Caco-2 (cell line): ENCODE measurements at regions not wholly inside any gene's neighbourhood (a gene's known extent, or its start where the extent isn't known, plus 50 kb on each side); places are given as distances from the start of the nearest gene placed in this dataset.

Experiments used
- BruUV-seq: library from RNA; stranded (reverse); fragments of 400-500 nt; replicated peaks from 2 replicates; lab custom pipeline; 2021; lab: Mats Ljungman, UMichigan
- CTCF ChIA-PET: fragments of 300-600 bp; sonication (Branson Sonifier 250); formaldehyde crosslinking; loops from one replicate; lab custom pipeline; 2022; ENCODE audit warnings: antibody characterized with exemption; lab: Charles Lee
- POLR2A ChIA-PET: fragments of 300-600 bp; sonication (Branson Sonifier 250); formaldehyde crosslinking; loops from one replicate; lab custom pipeline; 2022; ENCODE audit warnings: antibody characterized with exemption; lab: Charles Lee
- DNase-seq, 2 experiments: peaks; one replicate each; pipeline versions ENCODE4 v3.0.0 to v3.0.0-alpha.2; 2020 to 2022
- H3K27me3 ChIP-seq: replicated peaks from 2 replicates; pipeline ENCODE4 v1.6.0; 2011; ENCODE audit warnings: low read length; ENCODE audit not compliant: control insufficient read depth, insufficient read depth
- H3K36me3 ChIP-seq: 2 replicates; pipeline ENCODE4 v1.5.1; 2011; ENCODE audit warnings: low read length; ENCODE audit not compliant: control insufficient read depth, insufficient read depth
- H3K4me1 ChIP-seq: fragments of 250-450 bp; sonication (Bioruptor Pico); 2 replicates; pipeline ENCODE4 v1.5.1; 2020; ENCODE audit warnings: mild to moderate bottlenecking
- H3K4me3 ChIP-seq: 2 replicates; pipeline ENCODE4 v1.5.1; 2011; ENCODE audit warnings: low read depth, mild to moderate bottlenecking, control low read depth, low read length
- H3K9me3 ChIP-seq: fragments of 250-450 bp; sonication (Bioruptor Pico); 2 replicates; pipeline ENCODE4 v1.5.1; 2020; ENCODE audit warnings: mild to moderate bottlenecking, moderate library complexity
- H3K27ac Mint-ChIP-seq: one replicate; pipeline ENCODE4 v1.8.0; 2022; ENCODE audit warnings: mixed read lengths; ENCODE audit not compliant: unreplicated experiment
- H3K27me3 Mint-ChIP-seq: one replicate; pipeline ENCODE4 v1.8.0; 2022; ENCODE audit warnings: mixed read lengths; ENCODE audit not compliant: insufficient read depth, unreplicated experiment
- H3K36me3 Mint-ChIP-seq: one replicate; pipeline ENCODE4 v1.8.0; 2022; ENCODE audit warnings: mild to moderate bottlenecking, mixed read lengths; ENCODE audit not compliant: insufficient read depth, unreplicated experiment
- H3K4me1 Mint-ChIP-seq: one replicate; pipeline ENCODE4 v1.8.0; 2022; ENCODE audit warnings: low read depth, mixed read lengths; ENCODE audit not compliant: unreplicated experiment
- H3K4me3 Mint-ChIP-seq: one replicate; pipeline ENCODE4 v1.8.0; 2022; ENCODE audit warnings: mild to moderate bottlenecking, moderate library complexity, mixed read lengths; ENCODE audit not compliant: unreplicated experiment
- H3K9me3 Mint-ChIP-seq: one replicate; pipeline ENCODE4 v1.8.0; 2022; ENCODE audit warnings: mixed read lengths; ENCODE audit not compliant: unreplicated experiment
- CTCF ChIP-seq, 2 experiments: fragments of 200-600 bp in 1 of 2; IDR thresholded peaks; 1 replicate in 1 of 2; 2 replicates in 1 of 2; pipeline versions ENCODE4 v1.5.1 to v1.8.0; 2011 to 2022; ENCODE audit warnings: antibody characterized with exemption in 1 of 2, control low read depth in 1 of 2, inconsistent platforms in 1 of 2, low read depth in 1 of 2, low read length in 1 of 2, mild to moderate bottlenecking in 1 of 2, moderate library complexity in 1 of 2; ENCODE audit not compliant: insufficient read depth in 1 of 2, severe bottlenecking in 1 of 2, unreplicated experiment in 1 of 2
- intact Hi-C: fragments of 100-400 bp; cut with micrococcal nuclease; formaldehyde crosslinking; loops from one replicate; pipeline ENCODE4 v1.10.0; 2022; ENCODE audit not compliant: unreplicated experiment

- no peak for TF ChIP-seq CTCF (IDR thresholded peaks at IDR 0.05; ENCODE audit: insufficient read depth in 1 of 2, low read depth in 1 of 2, low read length in 1 of 2, severe bottlenecking in 1 of 2, unreplicated experiment in 1 of 2)
- Mint-ChIP-seq H3K36me3 (no peaks in the 10 kb centered on the region), H3K4me1 (no peaks in the 10 kb centered on the region), H3K9me3 (peaks cover 36% of the 10 kb centered on the region), H3K27me3 (peaks cover 5% of the 10 kb centered on the region), H3K27ac (no peak overlapping the region), H3K4me3 (no peak overlapping the region)
- intact Hi-C loops, result no loop called here
- Histone ChIP-seq H3K4me3 (no peak overlapping the region), H3K36me3 (no peaks in the 10 kb centered on the region), H3K9me3 (peaks cover 7% of the 10 kb centered on the region; the same call in 1 of the 2 replicates), H3K27me3 (no peaks in the 10 kb centered on the region), H3K4me1 (no peaks in the 10 kb centered on the region)
- BruUV-seq, result no TSS peak
- POLR2A ChIA-PET, result no interaction called here
- CTCF ChIA-PET, result no interaction called here
- DNase-seq, result no peak
Measured at GRCh38 chr5:3411363-3411762, 184.3 kb upstream of the IRX1 start.

DNA sequence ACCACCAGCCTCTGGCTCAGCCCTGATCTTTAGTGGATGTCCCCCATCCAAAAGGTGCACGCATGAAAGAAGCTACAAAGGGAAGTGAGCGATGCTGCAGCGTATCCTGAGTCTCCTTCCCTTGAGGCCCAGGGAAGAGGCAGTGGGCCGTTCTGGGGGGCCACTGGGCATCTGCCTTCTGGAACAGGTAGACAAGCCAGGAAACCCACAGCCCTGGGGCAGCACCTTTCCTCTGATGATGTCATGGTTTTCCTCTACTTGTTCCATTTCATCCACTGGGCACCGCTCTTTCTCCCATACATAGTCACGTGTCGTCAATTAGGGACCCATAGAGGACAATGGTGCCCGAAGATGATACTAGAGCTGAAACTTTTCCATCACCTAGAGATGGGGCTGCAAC is 194.0 kb upstream of the IRX1 start:
- intact Hi-C loops, result no loop called here
- Mint-ChIP-seq H3K27ac (no peak overlapping the region), H3K4me3 (no peak overlapping the region), H3K9me3 (peaks cover 17% of the 10 kb centered on the region), H3K4me1 (no peaks in the 10 kb centered on the region), H3K36me3 (no peaks in the 10 kb centered on the region), H3K27me3 (no peaks in the 10 kb centered on the region)
- H3K4me1 ChIP-seq, result no peaks in the 10 kb centered on the region
- H3K27me3 ChIP-seq, result no peaks in the 10 kb centered on the region
- H3K9me3 ChIP-seq, result no peaks in the 10 kb centered on the region
- no peak overlapping the region for H3K4me3 ChIP-seq
- BruUV-seq, result no TSS peak
- no peak for DNase-seq
- TF ChIP-seq CTCF (IDR thresholded peaks at IDR 0.05; ENCODE audit: insufficient read depth in 1 of 2, low read depth in 1 of 2, low read length in 1 of 2, severe bottlenecking in 1 of 2, unreplicated experiment in 1 of 2), result no peak
- ChIA-PET CTCF (no interaction called here), POLR2A (no interaction called here)
- H3K36me3 ChIP-seq, result no peaks in the 10 kb centered on the region

- TF ChIP-seq CTCF (IDR thresholded peaks at IDR 0.05; ENCODE audit: insufficient read depth in 1 of 2, low read depth in 1 of 2, low read length in 1 of 2, severe bottlenecking in 1 of 2, unreplicated experiment in 1 of 2), result no peak
- no peak overlapping the region for H3K4me3 ChIP-seq
- Mint-ChIP-seq H3K27me3 (no peaks in the 10 kb centered on the region), H3K4me3 (no peak overlapping the region), H3K36me3 (no peaks in the 10 kb centered on the region), H3K4me1 (no peaks in the 10 kb centered on the region), H3K9me3 (peaks cover 12% of the 10 kb centered on the region), H3K27ac (no peak overlapping the region)
- ChIA-PET POLR2A (no interaction called here), CTCF (no interaction called here)
- intact Hi-C loops, result no loop called here
- H3K4me1 ChIP-seq, result no peaks in the 10 kb centered on the region
- H3K9me3 ChIP-seq, result no peaks in the 10 kb centered on the region
- no peaks in the 10 kb centered on the region for H3K36me3 ChIP-seq
- H3K27me3 ChIP-seq, result no peaks in the 10 kb centered on the region
- no peak for DNase-seq
- BruUV-seq, result no TSS peak
Measured at GRCh38 chr5:3400659-3401058, 195.0 kb upstream of the IRX1 start.
